AG10803 (cell line): ENCODE measurements at regions not wholly inside any gene's neighbourhood (a gene's known extent, or its start where the extent isn't known, plus 50 kb on each side); places are given as distances from the start of the nearest gene placed in this dataset.
"Not testable (repeated sequence)": the region's sequence is repeated elsewhere in the genome, so short reads cannot be mapped to it uniquely, and the experiment has no call there.

Experiments
- DNase-seq: peaks from one replicate; pipeline ENCODE4 v3.0.0; 2010; ENCODE audit warnings: low read depth
- H3K4me3 ChIP-seq: 2 replicates; pipeline ENCODE4 v1.5.1; 2011; ENCODE audit warnings: mild to moderate bottlenecking, low read length, control low read depth
- CTCF ChIP-seq: conservative IDR thresholded peaks from 2 replicates; pipeline ENCODE4 v1.5.1; 2011; ENCODE audit warnings: mild to moderate bottlenecking, low read length, control low read depth, inconsistent platforms

GRCh38 chr18:34521040-34521439, 189.1 kb upstream of the DTNA start:
- no peak for TF ChIP-seq CTCF
- no peak for DNase-seq
- H3K4me3 ChIP-seq = no peak overlapping the region

- DNase-seq = no peak
- H3K4me3 ChIP-seq = no peak overlapping the region
- TF ChIP-seq CTCF = no peak
Measured at GRCh38 chr18:34522603-34523002, 187.5 kb upstream of the DTNA start.

- H3K4me3 ChIP-seq = no peak overlapping the region
- no peak for DNase-seq
- no peak for TF ChIP-seq CTCF
Measured at GRCh38 chr18:34525244-34525643, 184.9 kb upstream of the DTNA start.

- no peak overlapping the region for H3K4me3 ChIP-seq
- no peak for TF ChIP-seq CTCF
- no peak for DNase-seq
Measured at GRCh38 chr18:34528177-34528576, 181.9 kb upstream of the DTNA start.

GRCh38 chr18:34529358-34530335, 180.5 kb upstream of the DTNA start:
- TF ChIP-seq CTCF = no peak
- H3K4me3 ChIP-seq = no peak overlapping the region
- no peak for DNase-seq

- TF ChIP-seq CTCF = no peak
- DNase-seq = no peak
- H3K4me3 ChIP-seq = no peak overlapping the region
Measured at GRCh38 chr18:34531110-34531509, 179.0 kb upstream of the DTNA start.

- not testable (repeated sequence) for H3K4me3 ChIP-seq, DNase-seq
Measured at GRCh38 chr18:34534642-34535041, 175.5 kb upstream of the DTNA start.
